ENCODE measurements at regions not wholly inside any gene's neighbourhood (a gene's known extent, or its start where the extent isn't known, plus 50 kb on each side); places are given as distances from the start of the nearest gene placed in this dataset.
"Not testable (repeated sequence)": the region's sequence is repeated elsewhere in the genome, so short reads cannot be mapped to it uniquely, and the experiment has no call there.

GRCh38 chr12:39699079-39699478 lies 79.5 kb upstream of the ABCD2 start:
- H3K4me3 Mint-ChIP-seq; H3K36me3 Mint-ChIP-seq (ENCODE audit: low read depth); intact Hi-C loops (cut with micrococcal nuclease); H3K4me1 Mint-ChIP-seq (ENCODE audit: low read depth); DNase-seq (ENCODE audit: low spot score); H3K27ac Mint-ChIP-seq: not testable (repeated sequence)
- peaks cover 15% of the 10 kb centered on the region for H3K9me3 Mint-ChIP-seq
- peaks cover 16% of the 10 kb centered on the region for H3K27me3 Mint-ChIP-seq (ENCODE audit: insufficient read depth)

- peaks cover 16% of the 10 kb centered on the region for H3K27me3 Mint-ChIP-seq (ENCODE audit: insufficient read depth)
- intact Hi-C loops (cut with micrococcal nuclease), result no loop called here
Measured at GRCh38 chr12:39697108-39697507, 77.5 kb upstream of the ABCD2 start.

GRCh38 chr12:39692258-39692853 lies 72.8 kb upstream of the ABCD2 start:
- no peak overlapping the region for H3K4me3 Mint-ChIP-seq
- H3K27me3 Mint-ChIP-seq (ENCODE audit: insufficient read depth), result peaks cover 4% of the 10 kb centered on the region
- H3K36me3 Mint-ChIP-seq (ENCODE audit: low read depth), result no peaks in the 10 kb centered on the region
- intact Hi-C loops (cut with micrococcal nuclease), result loop anchor here (1.0 to 2.0 kb wide), 4 partner anchors 73 to 374 kb away; partner anchors contain the start of genes ABCD2 and KIF21A
- H3K9me3 Mint-ChIP-seq, result peaks cover 1% of the 10 kb centered on the region
- H3K27ac Mint-ChIP-seq, result no peak overlapping the region
- peaks cover 2% of the 10 kb centered on the region for H3K4me1 Mint-ChIP-seq (ENCODE audit: low read depth)
- DNase-seq (ENCODE audit: low spot score), result no peak

More at GRCh38 chr12:39697108-39697507, 77.5 kb upstream of the ABCD2 start:
- Mint-ChIP-seq H3K9me3 (peaks cover 15% of the 10 kb centered on the region), H3K27ac (no peak overlapping the region), H3K4me3 (no peak overlapping the region), H3K4me1 (ENCODE audit: low read depth) (no peaks in the 10 kb centered on the region), H3K36me3 (ENCODE audit: low read depth) (peaks cover 1% of the 10 kb centered on the region)
- DNase-seq (ENCODE audit: low spot score), result no peak

DNA sequence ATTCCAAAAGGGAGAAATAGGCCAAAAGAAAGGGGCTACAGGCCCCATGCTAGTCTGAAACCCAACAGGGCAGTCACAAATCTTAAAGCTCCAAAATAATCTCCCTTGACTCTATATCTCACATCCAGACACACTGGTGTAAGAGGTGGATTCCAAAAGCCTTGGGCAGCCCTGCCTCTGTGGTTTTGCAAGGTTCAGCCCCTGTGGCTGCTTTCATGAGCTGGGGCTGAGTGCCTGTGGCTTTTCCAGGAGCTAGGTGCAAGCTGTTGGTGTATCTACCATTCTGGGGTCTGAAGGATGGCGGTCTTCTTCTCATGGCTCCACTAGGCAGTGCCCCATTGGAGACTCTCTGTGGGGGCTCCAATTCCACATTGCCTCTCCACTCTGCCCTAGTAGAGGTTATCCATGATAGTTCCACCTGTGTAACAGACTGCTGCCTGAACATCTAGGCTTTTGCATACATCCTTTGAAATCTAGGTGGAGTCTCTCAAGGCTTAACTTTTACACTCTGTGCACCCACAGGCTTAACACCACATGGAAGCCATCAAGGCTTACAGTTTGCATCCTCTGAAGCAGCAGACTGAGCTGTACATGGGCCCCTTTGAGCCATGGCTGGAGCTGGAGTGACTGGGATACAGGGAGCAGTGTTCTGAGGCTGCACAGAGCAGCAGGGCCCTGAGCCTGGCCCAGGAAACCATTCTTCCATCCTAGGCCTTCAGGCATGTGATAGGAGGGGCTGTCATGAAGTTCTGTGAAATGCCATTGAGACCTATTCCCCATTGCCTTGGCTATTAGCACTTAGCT lies 66.5 kb upstream of the ABCD2 start:
- peak overlapping the region; percentile 66 for H3K4me3 Mint-ChIP-seq
- H3K27me3 Mint-ChIP-seq (ENCODE audit: insufficient read depth), result no peaks in the 10 kb centered on the region
- peak; percentile 65 for DNase-seq (ENCODE audit: low spot score)
- intact Hi-C loops (cut with micrococcal nuclease), result loop anchor here (10.0 kb wide), 1 partner anchor 419 kb away; the partner anchor contains the start of gene SLC2A13
- H3K4me1 Mint-ChIP-seq (ENCODE audit: low read depth), result peaks cover 47% of the 10 kb centered on the region
- peak overlapping the region; percentile 88 for H3K27ac Mint-ChIP-seq
- H3K9me3 Mint-ChIP-seq, result peaks cover 4% of the 10 kb centered on the region
- H3K36me3 Mint-ChIP-seq (ENCODE audit: low read depth), result peaks cover 6% of the 10 kb centered on the region

GRCh38 chr12:39682689-39683477 lies 63.3 kb upstream of the ABCD2 start:
- peaks cover 52% of the 10 kb centered on the region for H3K4me1 Mint-ChIP-seq (ENCODE audit: low read depth)
- DNase-seq (ENCODE audit: low spot score), result no peak
- H3K27ac Mint-ChIP-seq, result peak overlapping the region; percentile 64
- peaks cover 33% of the 10 kb centered on the region for H3K9me3 Mint-ChIP-seq
- no peaks in the 10 kb centered on the region for H3K27me3 Mint-ChIP-seq (ENCODE audit: insufficient read depth)
- H3K4me3 Mint-ChIP-seq, result peak overlapping the region; percentile 72
- H3K36me3 Mint-ChIP-seq (ENCODE audit: low read depth), result peaks cover 22% of the 10 kb centered on the region
- intact Hi-C loops (cut with micrococcal nuclease), result loop anchor here (1.0 to 10.0 kb wide), 4 partner anchors 54 to 422 kb away; partner anchors contain the start of genes KIF21A and SLC2A13

GRCh38 chr12:39675263-39675662 lies 55.7 kb upstream of the ABCD2 start:
- intact Hi-C loops (cut with micrococcal nuclease), result no loop called here

GRCh38 chr12:39672976-39673375 lies 53.4 kb upstream of the ABCD2 start:
- Mint-ChIP-seq H3K27ac (no peak overlapping the region), H3K4me3 (no peak overlapping the region)

More at GRCh38 chr12:39675263-39675662, 55.7 kb upstream of the ABCD2 start:
- DNase-seq (ENCODE audit: low spot score), result no peak
- peaks cover 40% of the 10 kb centered on the region for H3K36me3 Mint-ChIP-seq (ENCODE audit: low read depth)
- peaks cover 54% of the 10 kb centered on the region for H3K9me3 Mint-ChIP-seq
- no peak overlapping the region for H3K27ac Mint-ChIP-seq
- H3K27me3 Mint-ChIP-seq (ENCODE audit: insufficient read depth), result peaks cover 1% of the 10 kb centered on the region
- H3K4me1 Mint-ChIP-seq (ENCODE audit: low read depth), result peaks cover 55% of the 10 kb centered on the region
- no peak overlapping the region for H3K4me3 Mint-ChIP-seq

GRCh38 chr12:39671898-39672875 lies 52.6 kb upstream of the ABCD2 start:
- no peak overlapping the region for H3K27ac Mint-ChIP-seq
- H3K36me3 Mint-ChIP-seq (ENCODE audit: low read depth), result peaks cover 33% of the 10 kb centered on the region
- H3K9me3 Mint-ChIP-seq, result peaks cover 46% of the 10 kb centered on the region
- no peak for DNase-seq (ENCODE audit: low spot score)
- peaks cover 58% of the 10 kb centered on the region for H3K4me1 Mint-ChIP-seq (ENCODE audit: low read depth)
- intact Hi-C loops (cut with micrococcal nuclease), result no loop called here
- peaks cover 1% of the 10 kb centered on the region for H3K27me3 Mint-ChIP-seq (ENCODE audit: insufficient read depth)
- H3K4me3 Mint-ChIP-seq, result no peak overlapping the region

More at GRCh38 chr12:39672976-39673375, 53.4 kb upstream of the ABCD2 start:
- Mint-ChIP-seq H3K36me3 (ENCODE audit: low read depth) (peaks cover 33% of the 10 kb centered on the region), H3K9me3 (peaks cover 45% of the 10 kb centered on the region), H3K27me3 (ENCODE audit: insufficient read depth) (peaks cover 1% of the 10 kb centered on the region), H3K4me1 (ENCODE audit: low read depth) (peaks cover 64% of the 10 kb centered on the region)
- no peak for DNase-seq (ENCODE audit: low spot score)
- intact Hi-C loops (cut with micrococcal nuclease), result no loop called here

DNA sequence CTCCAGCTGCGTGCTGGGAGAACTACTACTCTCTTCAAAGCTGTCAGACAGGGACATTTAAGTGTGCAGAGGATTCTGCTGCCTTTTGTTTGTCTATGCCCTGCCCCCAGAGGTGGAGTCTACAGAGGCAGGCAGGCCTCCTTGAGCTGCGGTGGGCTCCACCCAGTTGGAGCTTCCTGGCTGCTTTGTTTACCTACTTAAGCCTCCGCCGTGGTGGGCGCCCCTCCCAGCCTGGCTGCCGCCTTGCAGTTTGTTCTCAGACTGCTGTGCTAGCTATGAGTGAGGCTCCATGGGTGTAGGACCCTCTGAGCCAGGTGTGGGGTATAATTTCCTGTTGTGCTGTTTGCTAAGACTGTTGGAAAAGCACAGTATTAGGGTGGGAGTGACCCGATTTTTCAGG lies 49.9 kb upstream of the ABCD2 start:
- intact Hi-C loops (cut with micrococcal nuclease); DNase-seq (ENCODE audit: low spot score); H3K27ac Mint-ChIP-seq; H3K4me3 Mint-ChIP-seq; H3K27me3 Mint-ChIP-seq (ENCODE audit: insufficient read depth): not testable (repeated sequence)
- Mint-ChIP-seq H3K36me3 (ENCODE audit: low read depth) (peaks cover 37% of the 10 kb centered on the region), H3K9me3 (peaks cover 50% of the 10 kb centered on the region), H3K4me1 (ENCODE audit: low read depth) (peaks cover 47% of the 10 kb centered on the region)

Data from activated T-helper 1 cell treated with anti-CD3 and anti-CD28 coated beads, Interleukin-12 subunit alpha, Interleukin-12 subunit beta, Interleukin-2, Interleukin-4 antibody, amounts not matched to agents 30 ng/mL and 10 ng/mL and 1 ng/mL, durations not matched to agents 14 hours and 24 hours and 36 hours (primary cell).